ENCODE measurements at regions not wholly inside any gene's neighbourhood (a gene's known extent, or its start where the extent isn't known, plus 50 kb on each side); places are given as distances from the start of the nearest gene placed in this dataset.

DNA sequence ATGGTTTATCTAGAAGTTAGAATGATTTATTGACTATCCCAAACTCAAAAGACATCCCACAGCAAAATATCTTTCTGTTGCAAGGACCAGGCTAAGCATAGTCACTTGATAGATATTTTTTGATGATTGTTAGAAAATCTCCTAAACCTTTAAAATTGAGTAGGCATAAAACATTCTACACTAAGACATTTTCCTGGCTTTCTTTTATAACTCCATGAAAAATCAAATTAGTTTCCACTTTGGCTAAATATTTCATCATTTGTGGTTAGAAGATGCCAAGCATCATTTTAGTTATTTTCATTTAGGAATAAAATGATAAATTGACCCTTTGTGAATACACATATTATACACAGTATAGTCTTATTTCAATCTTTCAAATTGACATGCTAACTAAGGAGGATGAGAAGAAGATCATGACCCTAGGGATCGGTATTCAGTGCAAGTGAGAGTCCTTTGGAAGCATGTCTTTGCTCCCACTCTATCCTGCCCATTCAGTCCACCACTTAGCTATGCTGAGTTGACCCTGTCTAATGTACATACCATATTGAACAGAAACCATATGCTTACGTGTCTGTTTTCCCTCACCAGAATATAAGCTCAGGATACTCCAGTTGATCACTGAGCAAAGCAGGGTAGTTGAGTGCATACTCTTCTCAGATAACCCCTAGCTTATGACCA lies 136.6 kb upstream of the OTUD4 start:
- 92% methylated on average over 2 of the region's 2 CpGs for WGBS (ENCODE audit: low lambda C conversion rate, missing lambda C conversion rate)
- no peak overlapping the region for H3K4me2 ChIP-seq

DNA sequence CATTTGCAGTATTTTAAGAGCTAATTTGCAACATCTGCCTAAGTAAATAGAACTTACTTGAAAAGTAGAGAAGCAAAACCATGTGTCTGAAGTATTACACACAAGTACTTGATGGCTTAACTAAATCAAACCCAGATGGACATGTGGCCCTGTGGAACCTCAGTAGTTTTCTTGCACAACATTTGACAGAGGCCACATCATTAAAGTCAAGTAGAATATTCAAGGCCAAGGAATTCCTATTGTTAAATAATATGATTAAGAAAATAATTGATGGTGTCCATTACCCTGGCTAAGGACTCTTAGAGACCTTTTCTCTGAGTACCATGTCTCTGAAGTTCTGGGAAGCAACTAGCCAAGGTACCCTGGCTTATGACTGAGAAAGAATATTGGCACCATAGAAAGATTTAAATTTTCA lies 135.4 kb upstream of the OTUD4 start:
- Histone ChIP-seq H4K20me1 (ENCODE audit: insufficient read depth, poor library complexity, severe bottlenecking) (no peaks in the 10 kb centered on the region), H3K27ac (no peak overlapping the region), H2AFZ (no peak overlapping the region), H3K9me3 (ENCODE audit: low read depth) (no peaks in the 10 kb centered on the region), H3K4me3 (no peak overlapping the region), H3K27me3 (no peaks in the 10 kb centered on the region), H3K4me2 (no peak overlapping the region), H3K9me2 (replicated peaks; ENCODE audit: insufficient read depth) (no peaks in the 10 kb centered on the region), H3K79me2 (no peaks in the 10 kb centered on the region), H3K4me1 (ENCODE audit: insufficient read depth) (no peaks in the 10 kb centered on the region), H3K36me3 (replicated peaks; ENCODE audit: insufficient read depth, low read depth) (no peaks in the 10 kb centered on the region)
- no peak for TF ChIP-seq CTCF (IDR thresholded peaks at IDR 0.05; ENCODE audit: poor library complexity)
- TF ChIP-seq EZH2 (IDR thresholded peaks at IDR 0.05; ENCODE audit: borderline replicate concordance) = no peak
- no peak for TF ChIP-seq EZH2phosphoT487 (IDR thresholded peaks at IDR 0.05; ENCODE audit: low read depth, severe bottlenecking, unreplicated experiment)
- no peak for DNase-seq (ENCODE audit: low spot score)

More for the DNA sequence above, 136.6 kb upstream of the OTUD4 start:
- no peaks in the 10 kb centered on the region for H3K79me2 ChIP-seq
- no peaks in the 10 kb centered on the region for H3K9me3 ChIP-seq (ENCODE audit: low read depth)
- no peaks in the 10 kb centered on the region for H3K9me2 ChIP-seq (replicated peaks; ENCODE audit: insufficient read depth)
- H4K20me1 ChIP-seq (ENCODE audit: insufficient read depth, poor library complexity, severe bottlenecking) = no peaks in the 10 kb centered on the region
- no peak for TF ChIP-seq EZH2 (IDR thresholded peaks at IDR 0.05; ENCODE audit: borderline replicate concordance)
- no peak for TF ChIP-seq CTCF (IDR thresholded peaks at IDR 0.05; ENCODE audit: poor library complexity)
- no peak for TF ChIP-seq EZH2phosphoT487 (IDR thresholded peaks at IDR 0.05; ENCODE audit: low read depth, severe bottlenecking, unreplicated experiment)
- H3K27ac ChIP-seq = no peak overlapping the region
- no peak overlapping the region for H2AFZ ChIP-seq
- no peaks in the 10 kb centered on the region for H3K36me3 ChIP-seq (replicated peaks; ENCODE audit: insufficient read depth, low read depth)
- H3K27me3 ChIP-seq = no peaks in the 10 kb centered on the region
- H3K4me3 ChIP-seq = no peak overlapping the region
- no peak for DNase-seq (ENCODE audit: low spot score)
- H3K4me1 ChIP-seq (ENCODE audit: insufficient read depth) = no peaks in the 10 kb centered on the region

DNA sequence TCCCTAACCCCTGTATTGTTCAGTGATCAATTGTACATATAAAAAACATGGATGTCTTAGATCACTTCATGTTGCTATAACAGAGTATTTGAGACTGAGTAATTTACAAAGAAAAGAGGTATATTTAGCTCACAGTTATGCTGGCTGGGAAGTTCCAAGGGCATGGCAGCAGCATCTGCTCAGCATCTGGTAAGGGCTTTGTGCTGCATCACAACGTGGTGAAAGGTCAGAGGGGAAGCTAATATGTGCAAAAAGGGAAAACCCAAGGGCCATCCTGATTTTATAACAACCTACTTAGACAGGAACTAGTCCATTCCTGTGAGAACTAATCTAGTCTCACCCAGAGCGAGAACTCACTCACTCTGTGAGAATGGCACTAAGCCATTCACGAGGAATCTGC lies 128.2 kb upstream of the OTUD4 start:
- Histone ChIP-seq H4K20me1 (ENCODE audit: insufficient read depth, poor library complexity, severe bottlenecking) (no peaks in the 10 kb centered on the region), H3K27ac (no peak overlapping the region), H3K4me3 (no peak overlapping the region), H3K9me2 (replicated peaks; ENCODE audit: insufficient read depth) (no peaks in the 10 kb centered on the region), H3K9me3 (ENCODE audit: low read depth) (no peaks in the 10 kb centered on the region), H3K4me2 (no peak overlapping the region), H3K79me2 (no peaks in the 10 kb centered on the region), H2AFZ (no peak overlapping the region), H3K27me3 (no peaks in the 10 kb centered on the region), H3K4me1 (ENCODE audit: insufficient read depth) (no peaks in the 10 kb centered on the region), H3K36me3 (replicated peaks; ENCODE audit: insufficient read depth, low read depth) (no peaks in the 10 kb centered on the region)
- no peak for DNase-seq (ENCODE audit: low spot score)
- TF ChIP-seq EZH2phosphoT487 (IDR thresholded peaks at IDR 0.05; ENCODE audit: low read depth, severe bottlenecking, unreplicated experiment) = no peak
- no peak for TF ChIP-seq CTCF (IDR thresholded peaks at IDR 0.05; ENCODE audit: poor library complexity)
- TF ChIP-seq EZH2 (IDR thresholded peaks at IDR 0.05; ENCODE audit: borderline replicate concordance) = no peak
- 66% methylated on average over 3 of the region's 3 CpGs for WGBS (ENCODE audit: low lambda C conversion rate, missing lambda C conversion rate)

Data from hepatocyte (in vitro differentiated cells).